Ishikawa (cell line): ENCODE measurements at regions not wholly inside any gene's neighbourhood (a gene's known extent, or its start where the extent isn't known, plus 50 kb on each side); places are given as distances from the start of the nearest gene placed in this dataset.

Experiments used
- RAD21 ChIP-seq: IDR thresholded peaks from 2 replicates; pipeline ENCODE4 v1.6.1; 2012; ENCODE audit warnings: low read depth
- USF1 ChIP-seq: IDR thresholded peaks from 2 replicates; pipeline ENCODE4 v1.6.1; 2012

GRCh38 chr15:95106801-95107200 is 875.4 kb downstream of the MCTP2 start:
- TF ChIP-seq RAD21, result no peak
- no peak for TF ChIP-seq USF1
